HCT116 (cell line): ENCODE measurements at regions not wholly inside any gene's neighbourhood (a gene's known extent, or its start where the extent isn't known, plus 50 kb on each side); places are given as distances from the start of the nearest gene placed in this dataset.
"Not testable (repeated sequence)": the region's sequence is repeated elsewhere in the genome, so short reads cannot be mapped to it uniquely, and the experiment has no call there.

Source experiments
- ATAC-seq: fragments of 200-7000 bp; cut with Tn5 transposase; 2 replicates; pipeline ENCODE4 v1.9.1; 2020; ENCODE audit warnings: mild to moderate bottlenecking, moderate library complexity
- BruUV-seq: library from RNA; stranded (reverse); fragments of 400-500 nt; replicated peaks from 2 replicates; lab custom pipeline; 2021; lab: Mats Ljungman, UMichigan
- CTCF ChIA-PET: fragments of 300-600 bp; sonication (Branson Sonifier 250); formaldehyde crosslinking; loops from one replicate; lab custom pipeline; 2021; ENCODE audit warnings: antibody characterized with exemption; lab: Charles Lee
- POLR2A ChIA-PET: fragments of 300-600, 350-600 bp; sonication (Branson Sonifier 250); formaldehyde crosslinking; loops from one replicate; lab custom pipeline; 2021; ENCODE audit warnings: antibody characterized with exemption; lab: Charles Lee
- RAD21 ChIA-PET, 2 experiments: fragments of 300-600 bp; sonication (Branson Sonifier 250); formaldehyde crosslinking; loops; one replicate each; lab custom pipeline; 2023; ENCODE audit warnings: low total read pairs in 2 of 2; ENCODE audit not compliant: uncharacterized antibody in 2 of 2, unreplicated experiment in 2 of 2, low non-redundant PET in 1 of 2; lab: Charles Lee
- DNase-seq: peaks from one replicate; pipeline ENCODE4 v3.0.0-alpha.2; 2010; ENCODE audit warnings: low read depth, low spot score
- H2AFZ ChIP-seq: fragments of 200-600 bp; shearing (Covaris generic), sonication (generic); 2 replicates; pipeline ENCODE4 v1.6.1; 2017; ENCODE audit warnings: low read depth, mixed run types, mixed read lengths, antibody characterized with exemption, low read length; ENCODE audit not compliant: poor library complexity, severe bottlenecking
- H3K27ac ChIP-seq: 2 replicates; pipeline ENCODE4 v1.5.1; 2012; ENCODE audit warnings: low read depth, low read length
- H3K27me3 ChIP-seq: fragments of 200-600 bp; sonication (generic); 2 replicates; pipeline ENCODE4 v1.6.1; 2016; ENCODE audit warnings: mixed run types, low read length, mixed read lengths; ENCODE audit not compliant: insufficient read depth
- H3K36me3 ChIP-seq, 2 experiments: fragments of 200-500 bp in 1 of 2; fragments of 200-600 bp in 1 of 2; sonication (Bioruptor generic) in 1 of 2; sonication (generic) in 1 of 2; 2 replicates each; pipeline versions ENCODE4 v1.5.1 to v1.6.1; 2014 to 2016; ENCODE audit warnings: low read length in 2 of 2, inconsistent platforms in 1 of 2, mixed read lengths in 1 of 2, mixed run types in 1 of 2; ENCODE audit not compliant: insufficient read depth in 2 of 2, control insufficient read depth in 1 of 2
- H3K4me1 ChIP-seq, 2 experiments: fragments of 200-600 bp in 1 of 2; sonication (generic) in 1 of 2; 2 replicates each; pipeline versions ENCODE4 v1.5.1 to v1.6.1; 2012 to 2017; ENCODE audit warnings: low read length in 2 of 2, inconsistent platforms in 1 of 2, mild to moderate bottlenecking in 1 of 2, mixed read lengths in 1 of 2, mixed run types in 1 of 2, moderate library complexity in 1 of 2; ENCODE audit not compliant: insufficient read depth in 2 of 2, control insufficient read depth in 1 of 2
- H3K4me2 ChIP-seq: fragments of 200-600 bp; sonication (generic); 2 replicates; pipeline ENCODE4 v1.6.1; 2017; ENCODE audit warnings: mixed run types, low read length, mixed read lengths
- H3K4me3 ChIP-seq, 2 experiments: fragments of 200-600 bp in 1 of 2; sonication (generic) in 1 of 2; replicated peaks in 1 of 2; 2 replicates each; pipeline ENCODE4 v1.5.1; 2011 to 2016; ENCODE audit warnings: low read length in 2 of 2, control low read depth in 1 of 2, low read depth in 1 of 2, mild to moderate bottlenecking in 1 of 2, mixed read lengths in 1 of 2, mixed run types in 1 of 2
- H3K79me2 ChIP-seq: fragments of 200-600 bp; sonication (generic); 2 replicates; pipeline ENCODE4 v1.6.1; 2017; ENCODE audit warnings: mild to moderate bottlenecking, mixed run types, low read length, moderate library complexity, mixed read lengths; ENCODE audit not compliant: insufficient read depth
- H3K9ac ChIP-seq: fragments of 200-600 bp; sonication (generic); 2 replicates; pipeline ENCODE4 v1.6.1; 2016; ENCODE audit warnings: low read length, mixed read lengths
- H3K9me2 ChIP-seq: fragments of 200-600 bp; sonication (generic), shearing (Covaris generic); 2 replicates; pipeline ENCODE4 v1.6.1; 2017; ENCODE audit warnings: mixed run types, mild to moderate bottlenecking, moderate library complexity; ENCODE audit not compliant: insufficient read depth
- H3K9me3 ChIP-seq, 2 experiments: fragments of 200-500 bp in 1 of 2; fragments of 200-600 bp in 1 of 2; sonication (Bioruptor generic) in 1 of 2; sonication (generic) in 1 of 2; 2 replicates each; pipeline ENCODE4 v1.6.1; 2014 to 2017; ENCODE audit warnings: low read length in 2 of 2, mixed read lengths in 2 of 2, inconsistent platforms in 1 of 2, low read depth in 1 of 2, mild to moderate bottlenecking in 1 of 2, mixed run types in 1 of 2, moderate library complexity in 1 of 2; ENCODE audit not compliant: control insufficient read depth in 1 of 2, insufficient read depth in 1 of 2
- H4K20me1 ChIP-seq: fragments of 200-600 bp; sonication (generic), shearing (Covaris generic); 2 replicates; pipeline ENCODE4 v1.6.1; 2017; ENCODE audit warnings: mixed run types, mild to moderate bottlenecking, moderate library complexity; ENCODE audit not compliant: insufficient read depth
- ATF3 ChIP-seq: IDR thresholded peaks from 2 replicates; pipeline ENCODE4 v1.6.1; 2012
- CEBPB ChIP-seq: IDR thresholded peaks from 2 replicates; pipeline ENCODE4 v1.6.1; 2012; ENCODE audit warnings: low read depth
- CTCF ChIP-seq, 3 experiments: fragments of 200-600 bp in 1 of 3; sonication (generic) in 1 of 3; IDR thresholded peaks in 2 of 3; conservative IDR thresholded peaks in 1 of 3; 2 replicates each; pipeline ENCODE4 v1.5.1; 2012 to 2017; ENCODE audit warnings: low read depth in 2 of 3, low read length in 2 of 3, antibody characterized with exemption in 1 of 3, borderline replicate concordance in 1 of 3, control low read depth in 1 of 3, mild to moderate bottlenecking in 1 of 3, mixed read lengths in 1 of 3, mixed run types in 1 of 3, moderate library complexity in 1 of 3; ENCODE audit not compliant: insufficient read depth in 1 of 3
- SIN3A ChIP-seq: IDR thresholded peaks from 2 replicates; pipeline ENCODE4 v1.6.1; 2012; ENCODE audit warnings: low read depth
- SRF ChIP-seq: IDR thresholded peaks from 2 replicates; pipeline ENCODE4 v1.6.1; 2012; ENCODE audit warnings: low read depth
- YY1 ChIP-seq: IDR thresholded peaks from 2 replicates; pipeline ENCODE4 v1.6.1; 2011; ENCODE audit warnings: low read length, low read depth, moderate library complexity, mild to moderate bottlenecking; ENCODE audit not compliant: insufficient replicate concordance; ENCODE audit errors: extremely low read depth
- ZBTB33 ChIP-seq: IDR thresholded peaks from 2 replicates; pipeline ENCODE4 v1.6.1; 2011; ENCODE audit warnings: mild to moderate bottlenecking, low read length, moderate library complexity; ENCODE audit not compliant: insufficient replicate concordance; ENCODE audit errors: extremely low read depth
- intact Hi-C: fragments of 100-400 bp; cut with micrococcal nuclease; formaldehyde crosslinking; loops from 2 replicates; pipeline ENCODE4 v1.10.0; 2022
- TF ChIP-seq, protein P1 (sequence below): IDR thresholded peaks from 2 replicates; pipeline ENCODE4 v1.6.1; 2012; ENCODE audit warnings: low read depth

DNA sequence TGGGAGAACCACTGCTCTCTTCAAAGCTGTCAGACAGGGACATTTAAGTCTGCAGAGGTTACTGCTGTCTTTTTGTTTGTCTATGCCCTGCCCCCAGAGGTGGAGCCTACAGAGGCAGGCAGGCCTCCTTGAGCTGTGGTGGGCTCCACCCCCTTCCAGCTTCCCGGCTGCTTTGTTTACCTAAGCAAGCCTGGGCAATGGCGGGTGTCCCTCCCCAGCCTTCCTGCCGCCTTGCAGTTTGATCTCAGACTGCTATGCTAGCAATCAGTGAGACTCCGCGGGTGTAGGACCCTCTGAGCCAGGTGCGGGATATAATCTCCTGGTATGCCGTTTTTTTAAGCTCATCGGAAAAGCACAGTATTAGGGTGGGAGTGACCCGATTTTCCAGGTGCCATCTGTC, 141.0 kb downstream of the PLPPR4 start:
- H3K9me3 ChIP-seq, ATAC-seq, H3K79me2 ChIP-seq, RAD21 ChIA-PET, H3K4me3 ChIP-seq, H3K27me3 ChIP-seq, H2AFZ ChIP-seq, H3K36me3 ChIP-seq, H3K9ac ChIP-seq, POLR2A ChIA-PET, intact Hi-C loops, H3K4me1 ChIP-seq, BruUV-seq, DNase-seq, H3K9me2 ChIP-seq, H4K20me1 ChIP-seq, H3K27ac ChIP-seq, H3K4me2 ChIP-seq, CTCF ChIA-PET: not testable (repeated sequence)

GRCh38 chr1:99407018-99407417, 142.7 kb downstream of the PLPPR4 start:
- Histone ChIP-seq H2AFZ (no peak overlapping the region), H3K4me3 (no peak overlapping the region), H3K4me1 (no peaks in the 10 kb centered on the region), H3K79me2 (no peaks in the 10 kb centered on the region), H4K20me1 (no peaks in the 10 kb centered on the region), H3K4me2 (no peak overlapping the region), H3K27me3 (no peaks in the 10 kb centered on the region), H3K27ac (no peak overlapping the region), H3K9me2 (no peaks in the 10 kb centered on the region), H3K9me3 (no peaks in the 10 kb centered on the region), H3K9ac (no peak overlapping the region)
- DNase-seq (no peak), ATAC-seq (no peak)
- no TSS peak for BruUV-seq
- intact Hi-C loops, result no loop called here
- ChIA-PET CTCF (no interaction called here), RAD21 (no interaction called here)
- TF ChIP-seq ATF3, result no peak
- TF ChIP-seq, protein P1, sequence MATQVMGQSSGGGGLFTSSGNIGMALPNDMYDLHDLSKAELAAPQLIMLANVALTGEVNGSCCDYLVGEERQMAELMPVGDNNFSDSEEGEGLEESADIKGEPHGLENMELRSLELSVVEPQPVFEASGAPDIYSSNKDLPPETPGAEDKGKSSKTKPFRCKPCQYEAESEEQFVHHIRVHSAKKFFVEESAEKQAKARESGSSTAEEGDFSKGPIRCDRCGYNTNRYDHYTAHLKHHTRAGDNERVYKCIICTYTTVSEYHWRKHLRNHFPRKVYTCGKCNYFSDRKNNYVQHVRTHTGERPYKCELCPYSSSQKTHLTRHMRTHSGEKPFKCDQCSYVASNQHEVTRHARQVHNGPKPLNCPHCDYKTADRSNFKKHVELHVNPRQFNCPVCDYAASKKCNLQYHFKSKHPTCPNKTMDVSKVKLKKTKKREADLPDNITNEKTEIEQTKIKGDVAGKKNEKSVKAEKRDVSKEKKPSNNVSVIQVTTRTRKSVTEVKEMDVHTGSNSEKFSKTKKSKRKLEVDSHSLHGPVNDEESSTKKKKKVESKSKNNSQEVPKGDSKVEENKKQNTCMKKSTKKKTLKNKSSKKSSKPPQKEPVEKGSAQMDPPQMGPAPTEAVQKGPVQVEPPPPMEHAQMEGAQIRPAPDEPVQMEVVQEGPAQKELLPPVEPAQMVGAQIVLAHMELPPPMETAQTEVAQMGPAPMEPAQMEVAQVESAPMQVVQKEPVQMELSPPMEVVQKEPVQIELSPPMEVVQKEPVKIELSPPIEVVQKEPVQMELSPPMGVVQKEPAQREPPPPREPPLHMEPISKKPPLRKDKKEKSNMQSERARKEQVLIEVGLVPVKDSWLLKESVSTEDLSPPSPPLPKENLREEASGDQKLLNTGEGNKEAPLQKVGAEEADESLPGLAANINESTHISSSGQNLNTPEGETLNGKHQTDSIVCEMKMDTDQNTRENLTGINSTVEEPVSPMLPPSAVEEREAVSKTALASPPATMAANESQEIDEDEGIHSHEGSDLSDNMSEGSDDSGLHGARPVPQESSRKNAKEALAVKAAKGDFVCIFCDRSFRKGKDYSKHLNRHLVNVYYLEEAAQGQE, result no peak
- no peak for TF ChIP-seq ZBTB33
- TF ChIP-seq CTCF (IDR thresholded peaks at IDR 0.05 in 2 of 3, conservative IDR thresholded peaks at IDR 0.05 in 1 of 3; ENCODE audit: borderline replicate concordance in 1 of 3, insufficient read depth in 1 of 3, low read depth in 2 of 3, low read length in 2 of 3), result no peak
- no peak for TF ChIP-seq YY1
- TF ChIP-seq SIN3A, result no peak
- no peak for TF ChIP-seq CEBPB
- no peak for TF ChIP-seq SRF
- TF ChIP-seq, all 23 proteins: peak for 0
- no peaks in the 10 kb centered on the region for H3K36me3 ChIP-seq
- POLR2A ChIA-PET, result no interaction called here
